ENCODE measurements at regions not wholly inside any gene's neighbourhood (a gene's known extent, or its start where the extent isn't known, plus 50 kb on each side); places are given as distances from the start of the nearest gene placed in this dataset.

- TF ChIP-seq JUND (IDR thresholded peaks at IDR 0.05) (no peak), MAX (IDR thresholded peaks at IDR 0.05) (no peak), TAF1 (conservative IDR thresholded peaks at IDR 0.05) (no peak), NR2F2 (IDR thresholded peaks at IDR 0.05) (no peak), SP1 (IDR thresholded peaks at IDR 0.05) (no peak), EGR1 (IDR thresholded peaks at IDR 0.05; ENCODE audit: low read depth in 2 of 2) (no peak), GABPA (IDR thresholded peaks at IDR 0.05 in 1 of 2, conservative IDR thresholded peaks at IDR 0.05 in 1 of 2) (no peak), RAD21 (IDR thresholded peaks at IDR 0.05) (no peak), FOXA2 (IDR thresholded peaks at IDR 0.05) (no peak), FOXA1 (IDR thresholded peaks at IDR 0.05) (no peak), YY1 (IDR thresholded peaks at IDR 0.05) (no peak)
- TF ChIP-seq, protein P1, sequence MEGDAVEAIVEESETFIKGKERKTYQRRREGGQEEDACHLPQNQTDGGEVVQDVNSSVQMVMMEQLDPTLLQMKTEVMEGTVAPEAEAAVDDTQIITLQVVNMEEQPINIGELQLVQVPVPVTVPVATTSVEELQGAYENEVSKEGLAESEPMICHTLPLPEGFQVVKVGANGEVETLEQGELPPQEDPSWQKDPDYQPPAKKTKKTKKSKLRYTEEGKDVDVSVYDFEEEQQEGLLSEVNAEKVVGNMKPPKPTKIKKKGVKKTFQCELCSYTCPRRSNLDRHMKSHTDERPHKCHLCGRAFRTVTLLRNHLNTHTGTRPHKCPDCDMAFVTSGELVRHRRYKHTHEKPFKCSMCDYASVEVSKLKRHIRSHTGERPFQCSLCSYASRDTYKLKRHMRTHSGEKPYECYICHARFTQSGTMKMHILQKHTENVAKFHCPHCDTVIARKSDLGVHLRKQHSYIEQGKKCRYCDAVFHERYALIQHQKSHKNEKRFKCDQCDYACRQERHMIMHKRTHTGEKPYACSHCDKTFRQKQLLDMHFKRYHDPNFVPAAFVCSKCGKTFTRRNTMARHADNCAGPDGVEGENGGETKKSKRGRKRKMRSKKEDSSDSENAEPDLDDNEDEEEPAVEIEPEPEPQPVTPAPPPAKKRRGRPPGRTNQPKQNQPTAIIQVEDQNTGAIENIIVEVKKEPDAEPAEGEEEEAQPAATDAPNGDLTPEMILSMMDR (IDR thresholded peaks at IDR 0.05; ENCODE audit: low read depth, low read length, missing input control): no peak
- TF ChIP-seq, protein P2, sequence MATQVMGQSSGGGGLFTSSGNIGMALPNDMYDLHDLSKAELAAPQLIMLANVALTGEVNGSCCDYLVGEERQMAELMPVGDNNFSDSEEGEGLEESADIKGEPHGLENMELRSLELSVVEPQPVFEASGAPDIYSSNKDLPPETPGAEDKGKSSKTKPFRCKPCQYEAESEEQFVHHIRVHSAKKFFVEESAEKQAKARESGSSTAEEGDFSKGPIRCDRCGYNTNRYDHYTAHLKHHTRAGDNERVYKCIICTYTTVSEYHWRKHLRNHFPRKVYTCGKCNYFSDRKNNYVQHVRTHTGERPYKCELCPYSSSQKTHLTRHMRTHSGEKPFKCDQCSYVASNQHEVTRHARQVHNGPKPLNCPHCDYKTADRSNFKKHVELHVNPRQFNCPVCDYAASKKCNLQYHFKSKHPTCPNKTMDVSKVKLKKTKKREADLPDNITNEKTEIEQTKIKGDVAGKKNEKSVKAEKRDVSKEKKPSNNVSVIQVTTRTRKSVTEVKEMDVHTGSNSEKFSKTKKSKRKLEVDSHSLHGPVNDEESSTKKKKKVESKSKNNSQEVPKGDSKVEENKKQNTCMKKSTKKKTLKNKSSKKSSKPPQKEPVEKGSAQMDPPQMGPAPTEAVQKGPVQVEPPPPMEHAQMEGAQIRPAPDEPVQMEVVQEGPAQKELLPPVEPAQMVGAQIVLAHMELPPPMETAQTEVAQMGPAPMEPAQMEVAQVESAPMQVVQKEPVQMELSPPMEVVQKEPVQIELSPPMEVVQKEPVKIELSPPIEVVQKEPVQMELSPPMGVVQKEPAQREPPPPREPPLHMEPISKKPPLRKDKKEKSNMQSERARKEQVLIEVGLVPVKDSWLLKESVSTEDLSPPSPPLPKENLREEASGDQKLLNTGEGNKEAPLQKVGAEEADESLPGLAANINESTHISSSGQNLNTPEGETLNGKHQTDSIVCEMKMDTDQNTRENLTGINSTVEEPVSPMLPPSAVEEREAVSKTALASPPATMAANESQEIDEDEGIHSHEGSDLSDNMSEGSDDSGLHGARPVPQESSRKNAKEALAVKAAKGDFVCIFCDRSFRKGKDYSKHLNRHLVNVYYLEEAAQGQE (IDR thresholded peaks at IDR 0.05): no peak
These were observed 828.4 kb upstream of the DPPA4 start for GRCh38 chr3:110165753-110166152.
